Rectal smooth muscle tissue (tissue), 1 donor: ENCODE measurements at regions not wholly inside any gene's neighbourhood (a gene's known extent, or its start where the extent isn't known, plus 50 kb on each side); places are given as distances from the start of the nearest gene placed in this dataset.
"Not testable (repeated sequence)": the region's sequence is repeated elsewhere in the genome, so short reads cannot be mapped to it uniquely, and the experiment has no call there.

Experiments used
- H3K27ac ChIP-seq: one replicate; pipeline ENCODE4 v1.7.0; 2013; ENCODE audit warnings: low read depth, low read length, inconsistent platforms
- H3K27me3 ChIP-seq: one replicate; pipeline ENCODE4 v1.7.0; 2013; ENCODE audit warnings: low read length; ENCODE audit not compliant: control insufficient read depth, insufficient read depth
- H3K36me3 ChIP-seq: one replicate; pipeline ENCODE4 v1.7.0; 2013; ENCODE audit warnings: low read length; ENCODE audit not compliant: control insufficient read depth, insufficient read depth
- H3K4me1 ChIP-seq: one replicate; pipeline ENCODE4 v1.7.0; 2013; ENCODE audit warnings: low read length; ENCODE audit not compliant: control insufficient read depth, insufficient read depth
- H3K4me3 ChIP-seq: one replicate; pipeline ENCODE4 v1.7.0; 2013; ENCODE audit warnings: low read length
- H3K9ac ChIP-seq: one replicate; pipeline ENCODE4 v1.7.0; 2013; ENCODE audit warnings: low read length

- not testable (repeated sequence) for H3K27ac ChIP-seq, H3K9ac ChIP-seq, H3K36me3 ChIP-seq, H3K27me3 ChIP-seq, H3K4me3 ChIP-seq, H3K4me1 ChIP-seq
These were observed 238.9 kb downstream of the TMEM121 start for GRCh38 chr14:105765072-105765825.

DNA sequence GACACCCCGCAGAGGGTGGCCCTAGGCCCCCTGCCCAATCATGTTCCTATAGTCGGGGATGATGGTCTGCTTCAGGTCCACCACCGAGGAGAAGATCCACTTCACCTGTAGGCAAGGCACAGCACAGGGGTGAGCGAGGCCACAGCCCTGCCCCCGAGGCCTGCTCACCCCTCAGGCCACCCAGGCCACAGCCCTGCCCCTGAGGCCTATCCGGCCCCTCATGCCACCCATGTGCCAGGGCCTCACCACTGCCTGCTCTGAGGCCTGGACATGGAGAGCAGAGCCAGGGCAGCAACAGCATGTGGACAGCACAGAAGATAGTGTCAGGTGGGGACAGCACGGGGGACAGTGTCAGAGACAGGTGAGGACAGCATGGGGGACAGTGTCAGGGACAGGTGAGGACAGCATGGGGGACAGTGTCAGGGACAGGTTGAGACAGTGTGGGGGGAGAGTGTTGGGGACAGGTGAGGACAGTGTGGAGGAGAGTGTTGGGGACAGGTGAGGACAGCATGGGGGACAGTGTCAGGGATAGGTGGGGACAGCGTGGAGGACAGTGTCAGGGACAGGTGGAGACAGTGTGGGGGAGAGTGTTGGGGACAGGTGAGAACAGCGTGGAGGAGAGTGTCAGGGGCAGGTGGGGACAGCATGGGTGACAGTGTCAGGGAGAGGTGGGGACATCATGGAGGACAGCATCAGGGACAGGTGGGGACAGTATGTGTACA is 239.7 kb downstream of the TMEM121 start:
- Histone ChIP-seq H3K36me3 (no peaks in the 10 kb centered on the region), H3K9ac (no peak overlapping the region), H3K27ac (no peak overlapping the region), H3K27me3 (no peaks in the 10 kb centered on the region), H3K4me3 (no peak overlapping the region), H3K4me1 (no peaks in the 10 kb centered on the region)

DNA sequence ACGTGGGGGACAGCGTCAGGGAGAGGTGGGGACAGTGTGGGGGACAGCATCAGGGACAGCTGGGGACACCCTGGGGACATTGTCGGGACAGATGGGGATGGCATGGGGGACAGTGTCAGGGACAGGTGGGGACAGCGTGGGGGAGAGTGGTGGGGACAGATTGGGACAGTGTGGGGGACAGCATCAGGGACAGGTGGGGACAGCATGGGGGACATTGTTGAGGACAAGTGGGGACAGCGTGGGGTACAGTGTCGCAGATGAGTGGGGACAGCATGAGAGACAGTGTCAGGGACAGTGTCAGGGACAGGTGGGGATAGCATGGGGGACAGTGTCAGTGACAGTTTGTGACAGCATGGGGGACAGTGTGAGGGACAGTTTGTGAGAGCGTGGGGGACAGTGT is 240.9 kb downstream of the TMEM121 start:
- Histone ChIP-seq H3K36me3 (no peaks in the 10 kb centered on the region), H3K27me3 (no peaks in the 10 kb centered on the region), H3K4me3 (no peak overlapping the region), H3K4me1 (no peaks in the 10 kb centered on the region), H3K9ac (no peak overlapping the region), H3K27ac (no peak overlapping the region)

- not testable (repeated sequence) for H3K27me3 ChIP-seq, H3K27ac ChIP-seq, H3K4me3 ChIP-seq, H3K9ac ChIP-seq, H3K4me1 ChIP-seq, H3K36me3 ChIP-seq
These were observed 241.7 kb downstream of the TMEM121 start for GRCh38 chr14:105768039-105768438.

DNA sequence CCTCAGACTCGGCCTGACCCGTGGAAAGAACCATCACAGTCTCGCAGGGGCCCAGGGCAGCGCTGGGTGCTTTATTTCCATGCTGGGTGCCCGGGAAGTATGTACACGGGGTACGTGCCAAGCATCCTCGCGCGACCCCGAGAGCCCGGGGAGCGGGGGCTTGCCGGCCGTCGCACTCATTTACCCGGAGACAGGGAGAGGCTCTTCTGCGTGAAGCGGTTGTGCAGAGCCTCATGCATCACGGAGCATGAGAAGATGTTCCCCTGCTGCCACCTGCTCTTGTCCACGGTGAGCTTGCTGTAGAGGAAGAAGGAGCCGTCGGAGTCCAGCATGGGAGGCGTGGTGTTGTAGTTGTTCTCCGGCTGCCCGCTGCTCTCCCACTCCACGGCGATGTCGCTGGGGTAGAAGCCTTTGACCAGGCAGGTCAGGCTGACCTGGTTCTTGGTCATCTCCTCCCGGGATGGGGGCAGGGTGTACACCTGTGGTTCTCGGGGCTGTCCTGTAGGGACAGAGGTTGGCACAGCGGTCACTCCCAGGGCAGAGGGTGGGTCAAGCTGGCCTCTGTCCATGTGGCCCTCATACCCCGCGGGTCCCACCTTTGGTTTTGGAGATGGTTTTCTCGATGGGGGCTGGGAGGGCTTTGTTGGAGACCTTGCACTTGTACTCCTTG is 242.8 kb downstream of the TMEM121 start:
- not testable (repeated sequence) for H3K27me3 ChIP-seq, H3K27ac ChIP-seq, H3K36me3 ChIP-seq, H3K4me1 ChIP-seq, H3K4me3 ChIP-seq, H3K9ac ChIP-seq

DNA sequence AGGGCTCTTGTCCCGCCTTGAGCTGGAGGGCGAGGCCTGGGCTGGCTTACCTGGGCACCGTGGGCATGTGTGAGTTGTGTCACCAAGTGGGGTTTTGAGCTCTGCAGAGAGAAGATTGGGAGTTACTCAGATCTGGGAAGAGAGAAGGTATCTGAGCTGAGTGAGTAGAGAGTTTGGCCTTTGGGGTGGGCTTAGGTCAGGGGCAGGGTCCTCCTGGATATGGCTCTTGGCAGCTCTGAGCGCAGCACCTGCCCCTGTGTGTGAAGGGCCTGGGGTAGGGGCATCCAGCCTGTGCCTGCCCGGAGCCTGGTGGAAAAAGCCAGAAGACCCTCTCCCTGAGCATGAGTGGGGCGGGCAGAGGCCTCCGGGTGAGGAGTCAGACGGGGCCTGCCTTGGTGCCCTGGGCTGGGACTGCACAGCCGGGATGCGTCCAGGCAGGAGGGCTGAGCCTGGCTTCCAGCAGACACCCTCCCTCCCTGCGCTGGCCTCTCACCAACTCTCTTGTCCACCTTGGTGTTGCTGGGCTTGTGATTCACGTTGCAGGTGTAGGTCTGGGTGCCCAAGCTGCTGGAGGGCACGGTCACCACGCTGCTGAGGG is 244.3 kb downstream of the TMEM121 start:
- H3K4me1 ChIP-seq, result not testable (repeated sequence)

GRCh38 chr14:105771261-105772226 is 245.2 kb downstream of the TMEM121 start:
- H3K27me3 ChIP-seq, H3K4me3 ChIP-seq, H3K27ac ChIP-seq, H3K36me3 ChIP-seq, H3K4me1 ChIP-seq, H3K9ac ChIP-seq: not testable (repeated sequence)

More for the DNA sequence above, 244.3 kb downstream of the TMEM121 start:
- not testable (repeated sequence) for H3K36me3 ChIP-seq, H3K27ac ChIP-seq, H3K9ac ChIP-seq, H3K27me3 ChIP-seq, H3K4me3 ChIP-seq

DNA sequence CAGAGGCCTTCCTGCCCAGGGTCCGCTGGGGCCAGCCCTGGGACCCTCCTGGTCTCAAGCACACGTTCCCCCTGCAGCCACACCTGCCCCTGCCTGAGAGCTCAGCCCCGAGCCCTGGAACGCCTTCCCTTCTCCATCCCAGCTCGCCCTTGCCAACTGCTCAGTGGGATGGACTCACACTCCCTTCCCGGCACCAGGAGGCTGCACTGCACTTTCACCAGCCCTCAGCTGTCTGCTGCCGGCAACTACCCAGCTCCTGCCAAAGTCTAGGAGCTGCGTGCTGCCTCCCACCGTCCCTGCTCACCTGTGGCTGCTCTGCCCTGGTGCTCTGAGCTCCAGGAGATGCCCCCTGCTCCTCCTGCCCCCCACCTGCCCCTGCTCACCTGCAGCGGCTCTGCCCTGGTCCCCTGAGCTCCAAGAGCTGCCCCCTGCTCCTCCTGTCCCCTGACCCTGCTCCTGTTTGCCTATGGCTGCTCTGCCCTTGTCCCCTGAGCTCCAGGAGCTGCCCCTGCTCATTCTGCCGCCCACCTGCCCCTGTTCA is 246.4 kb downstream of the TMEM121 start:
- not testable (repeated sequence) for H3K27me3 ChIP-seq, H3K27ac ChIP-seq, H3K4me3 ChIP-seq, H3K9ac ChIP-seq, H3K4me1 ChIP-seq, H3K36me3 ChIP-seq

DNA sequence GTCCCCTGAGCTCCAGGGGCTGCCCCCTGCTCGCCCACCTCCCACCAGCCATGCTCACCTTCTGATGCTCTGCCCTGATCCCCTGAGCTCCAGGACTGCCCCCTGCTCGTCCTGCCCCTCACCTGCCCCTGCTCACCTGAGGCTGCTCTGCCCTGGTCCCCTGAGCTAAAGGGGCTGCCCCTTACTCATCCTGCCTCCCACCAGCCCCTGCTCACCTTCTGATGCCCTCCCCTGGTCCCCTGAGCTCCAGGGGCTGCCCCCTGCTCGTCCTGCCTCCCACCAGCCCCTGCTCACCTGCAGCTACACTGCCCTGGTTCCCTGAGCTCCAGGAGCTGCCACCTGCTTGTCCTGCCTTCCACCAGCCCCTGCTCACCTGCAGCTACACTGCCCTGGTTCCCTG is 247.2 kb downstream of the TMEM121 start:
- Histone ChIP-seq H3K9ac (no peak overlapping the region), H3K27ac (no peak overlapping the region), H3K36me3 (no peaks in the 10 kb centered on the region), H3K4me3 (no peak overlapping the region), H3K4me1 (no peaks in the 10 kb centered on the region), H3K27me3 (no peaks in the 10 kb centered on the region)

GRCh38 chr14:105774001-105774400 is 247.6 kb downstream of the TMEM121 start:
- Histone ChIP-seq H3K4me3 (no peak overlapping the region), H3K9ac (no peak overlapping the region), H3K4me1 (no peaks in the 10 kb centered on the region), H3K36me3 (no peaks in the 10 kb centered on the region), H3K27ac (no peak overlapping the region), H3K27me3 (no peaks in the 10 kb centered on the region)

DNA sequence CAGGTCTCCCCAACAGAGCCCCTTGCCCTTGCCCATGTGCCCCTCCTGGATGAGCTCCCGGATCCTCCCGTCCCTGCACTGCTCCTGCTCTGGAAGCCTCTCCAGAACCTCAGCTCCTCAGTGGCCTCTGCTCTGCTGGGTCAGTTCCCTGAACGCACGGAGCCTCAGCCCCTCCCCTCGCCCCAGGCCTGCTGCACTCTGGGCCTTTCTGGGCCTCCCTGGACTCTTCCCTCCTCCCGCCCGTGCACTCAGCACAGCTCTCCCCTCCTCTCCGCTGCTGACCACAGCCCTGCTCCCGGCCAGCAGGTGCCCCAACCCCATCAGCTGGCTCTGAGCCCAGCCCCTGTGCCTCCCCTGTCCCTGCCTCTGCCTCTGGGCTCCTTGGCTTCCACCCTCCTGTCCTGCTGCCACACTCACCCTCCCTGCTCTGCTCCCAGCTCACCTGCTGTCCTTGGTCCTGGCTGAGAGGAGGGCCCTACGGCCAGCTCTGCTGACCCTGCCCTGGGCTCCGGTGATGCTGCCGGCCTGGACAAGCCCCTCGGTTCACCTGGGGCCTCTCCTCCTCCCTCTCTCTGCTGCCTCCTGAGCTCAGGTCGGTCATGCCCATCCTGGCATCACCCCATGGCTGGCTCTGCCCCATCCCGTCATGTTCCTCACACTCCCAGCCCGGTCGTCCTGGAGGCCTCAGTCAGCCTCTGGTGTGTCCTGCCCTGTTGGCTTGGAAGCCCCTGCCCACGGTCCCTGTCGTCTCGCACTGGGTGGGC is 248.4 kb downstream of the TMEM121 start:
- not testable (repeated sequence) for H3K4me1 ChIP-seq, H3K9ac ChIP-seq, H3K27ac ChIP-seq, H3K36me3 ChIP-seq, H3K4me3 ChIP-seq, H3K27me3 ChIP-seq
